T-helper 2 cell treated with Interferon-gamma antibody and Interleukin-4, amounts not matched to agents 5 μg/mL and 100 μg/mL, for 36 hours (primary cell): ENCODE measurements at regions not wholly inside any gene's neighbourhood (a gene's known extent, or its start where the extent isn't known, plus 50 kb on each side); places are given as distances from the start of the nearest gene placed in this dataset.

Experiments
- DNase-seq: peaks from one replicate; pipeline ENCODE4 v3.0.0; 2021; ENCODE audit warnings: low spot score
- H3K27ac Mint-ChIP-seq: one replicate; pipeline ENCODE4 v1.8.0; 2021; ENCODE audit warnings: mild to moderate bottlenecking, mixed read lengths
- H3K27me3 Mint-ChIP-seq: one replicate; pipeline ENCODE4 v1.8.0; 2021; ENCODE audit warnings: low read depth, mixed read lengths
- H3K36me3 Mint-ChIP-seq: one replicate; pipeline ENCODE4 v1.8.0; 2021; ENCODE audit warnings: low read depth, mixed read lengths
- H3K4me1 Mint-ChIP-seq: one replicate; pipeline ENCODE4 v1.8.0; 2021; ENCODE audit warnings: low read depth, mixed read lengths
- H3K4me3 Mint-ChIP-seq: one replicate; pipeline ENCODE4 v1.8.0; 2022; ENCODE audit warnings: mild to moderate bottlenecking, moderate library complexity, mixed read lengths
- H3K9me3 Mint-ChIP-seq: one replicate; pipeline ENCODE4 v1.8.0; 2021; ENCODE audit warnings: mixed read lengths

DNA sequence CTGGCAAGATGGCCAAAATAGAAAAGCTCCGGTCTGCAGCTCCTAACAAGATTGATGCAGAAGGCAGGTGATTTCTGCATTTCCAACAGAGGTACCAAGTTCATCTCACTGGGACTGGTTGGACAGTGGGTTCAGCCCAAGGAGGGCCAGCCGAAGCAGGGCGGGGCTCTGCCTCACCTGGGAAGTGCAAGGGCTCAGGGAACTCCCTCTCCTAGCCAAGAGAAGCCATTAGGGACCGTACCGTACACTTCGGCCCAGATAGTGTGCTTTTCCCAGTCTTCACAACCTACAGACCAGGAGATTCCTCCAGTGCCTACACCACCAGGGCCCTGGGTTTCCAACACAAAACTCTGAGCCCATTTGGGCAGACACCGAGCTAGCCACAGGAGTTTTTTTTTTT is 277.8 kb downstream of the SLCO4C1 start:
- Mint-ChIP-seq H3K4me3 (no peak overlapping the region), H3K27ac (no peak overlapping the region), H3K9me3 (no peaks in the 10 kb centered on the region), H3K4me1 (no peaks in the 10 kb centered on the region), H3K36me3 (no peaks in the 10 kb centered on the region), H3K27me3 (no peaks in the 10 kb centered on the region)
- no peak for DNase-seq

DNA sequence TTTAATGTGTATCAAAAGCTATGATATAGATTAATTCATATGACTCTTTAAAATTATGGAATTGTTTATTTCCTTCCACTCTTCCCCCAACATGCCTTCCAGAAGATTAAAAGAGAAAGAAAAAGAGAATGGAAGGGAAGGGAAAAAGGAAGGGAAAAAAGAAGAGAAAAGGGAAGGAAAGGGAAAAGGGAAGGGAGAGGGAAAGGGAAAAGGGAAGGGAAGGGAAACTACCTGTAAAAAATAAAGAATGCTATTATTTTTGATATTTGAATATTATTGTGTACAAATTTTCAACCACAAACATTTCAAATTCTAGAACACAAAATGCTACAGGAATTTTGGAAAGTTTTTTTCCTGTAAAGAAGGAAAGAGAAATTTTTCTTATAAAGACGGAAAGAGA is 281.7 kb downstream of the SLCO4C1 start:
- no peak overlapping the region for H3K27ac Mint-ChIP-seq

DNA sequence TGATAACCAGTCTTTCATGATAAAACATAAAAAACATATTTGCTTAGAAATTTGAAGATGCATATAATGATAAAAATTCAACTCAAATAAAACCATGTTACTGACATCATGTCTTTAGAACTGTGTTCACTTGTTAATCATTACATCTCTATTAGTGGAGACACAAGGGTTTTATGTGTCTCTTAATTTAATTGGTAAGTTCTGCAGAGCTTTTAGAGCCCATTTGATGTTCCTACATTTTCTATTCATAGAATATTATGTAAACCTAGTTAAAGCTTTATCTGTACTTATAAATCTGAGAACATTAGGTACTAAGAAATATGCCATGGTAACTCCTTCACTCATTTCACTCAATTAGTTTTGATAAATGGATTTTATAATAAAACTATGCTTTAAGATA is 285.4 kb downstream of the SLCO4C1 start:
- Mint-ChIP-seq H3K4me1 (no peaks in the 10 kb centered on the region), H3K9me3 (no peaks in the 10 kb centered on the region), H3K27me3 (no peaks in the 10 kb centered on the region), H3K27ac (no peak overlapping the region), H3K4me3 (no peak overlapping the region), H3K36me3 (no peaks in the 10 kb centered on the region)
- no peak for DNase-seq

More for the DNA sequence above, 281.7 kb downstream of the SLCO4C1 start:
- H3K9me3 Mint-ChIP-seq: no peaks in the 10 kb centered on the region
- H3K4me1 Mint-ChIP-seq: no peaks in the 10 kb centered on the region
- H3K27me3 Mint-ChIP-seq: no peaks in the 10 kb centered on the region
- no peaks in the 10 kb centered on the region for H3K36me3 Mint-ChIP-seq
- no peak for DNase-seq
- no peak overlapping the region for H3K4me3 Mint-ChIP-seq

- H3K27me3 Mint-ChIP-seq: no peaks in the 10 kb centered on the region
Measured at GRCh38 chr5:101997235-101997634, 298.8 kb downstream of the SLCO4C1 start.

GRCh38 chr5:101995585-101995984 is 300.5 kb downstream of the SLCO4C1 start:
- H3K27ac Mint-ChIP-seq: no peak overlapping the region
- no peaks in the 10 kb centered on the region for H3K4me1 Mint-ChIP-seq
- no peaks in the 10 kb centered on the region for H3K36me3 Mint-ChIP-seq
- no peak for DNase-seq
- no peaks in the 10 kb centered on the region for H3K9me3 Mint-ChIP-seq
- H3K27me3 Mint-ChIP-seq: no peaks in the 10 kb centered on the region
- H3K4me3 Mint-ChIP-seq: no peak overlapping the region

More at GRCh38 chr5:101997235-101997634, 298.8 kb downstream of the SLCO4C1 start:
- Mint-ChIP-seq H3K9me3 (no peaks in the 10 kb centered on the region), H3K4me1 (no peaks in the 10 kb centered on the region), H3K4me3 (no peak overlapping the region), H3K27ac (no peak overlapping the region), H3K36me3 (no peaks in the 10 kb centered on the region)
- DNase-seq: no peak

DNA sequence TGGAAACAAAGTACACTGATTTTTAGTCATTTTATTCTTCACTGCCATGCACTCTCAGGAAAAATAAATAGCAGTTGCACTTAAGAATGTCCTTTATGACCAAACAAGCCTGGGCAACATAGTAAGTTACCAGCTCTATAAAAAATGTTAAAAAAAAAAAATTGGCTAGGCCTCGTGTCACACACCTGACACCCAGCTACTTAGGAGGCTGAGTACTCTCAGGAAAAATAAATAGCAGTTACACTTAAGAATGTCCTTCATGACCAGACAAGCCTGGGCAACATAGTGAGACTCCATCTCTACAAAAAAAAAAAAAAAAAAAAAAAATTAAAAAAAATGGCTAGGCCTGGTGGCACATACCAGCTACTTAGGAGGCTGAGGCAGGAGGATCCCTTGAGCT is 304.6 kb downstream of the SLCO4C1 start:
- Mint-ChIP-seq H3K4me1 (no peaks in the 10 kb centered on the region), H3K4me3 (no peak overlapping the region), H3K36me3 (no peaks in the 10 kb centered on the region), H3K27me3 (no peaks in the 10 kb centered on the region), H3K27ac (no peak overlapping the region), H3K9me3 (no peaks in the 10 kb centered on the region)
- no peak for DNase-seq

DNA sequence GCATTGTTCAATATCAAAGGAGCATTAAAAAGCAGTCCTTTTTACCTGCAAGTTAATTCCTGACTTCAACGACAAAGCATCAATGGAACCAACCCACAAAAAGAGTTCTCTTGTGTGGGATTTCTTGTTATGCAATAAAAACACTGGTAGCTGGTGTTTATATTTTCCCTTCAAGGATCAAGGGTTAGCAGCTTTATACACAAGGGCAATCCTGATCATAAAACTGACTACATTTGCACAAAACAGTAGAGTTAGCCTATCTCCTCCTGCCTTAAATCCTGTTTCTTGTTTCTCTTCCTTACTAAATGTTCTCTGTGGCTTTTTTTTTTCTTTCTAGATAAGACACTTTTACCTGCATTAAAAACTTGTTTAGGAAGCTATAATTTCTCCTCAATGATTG is 306.4 kb downstream of the SLCO4C1 start:
- Mint-ChIP-seq H3K9me3 (no peaks in the 10 kb centered on the region), H3K4me3 (no peak overlapping the region), H3K27ac (no peak overlapping the region), H3K27me3 (no peaks in the 10 kb centered on the region), H3K4me1 (no peaks in the 10 kb centered on the region), H3K36me3 (no peaks in the 10 kb centered on the region)
- no peak for DNase-seq

GRCh38 chr5:101977729-101978345 is 318.2 kb downstream of the SLCO4C1 start:
- Mint-ChIP-seq H3K9me3 (no peaks in the 10 kb centered on the region), H3K36me3 (no peaks in the 10 kb centered on the region), H3K4me3 (no peak overlapping the region), H3K27ac (no peak overlapping the region), H3K27me3 (no peaks in the 10 kb centered on the region), H3K4me1 (no peaks in the 10 kb centered on the region)
- no peak for DNase-seq

GRCh38 chr5:101976933-101977332 is 319.2 kb downstream of the SLCO4C1 start:
- Mint-ChIP-seq H3K27me3 (no peaks in the 10 kb centered on the region), H3K27ac (no peak overlapping the region), H3K36me3 (no peaks in the 10 kb centered on the region), H3K4me3 (no peak overlapping the region), H3K4me1 (no peaks in the 10 kb centered on the region), H3K9me3 (no peaks in the 10 kb centered on the region)
- DNase-seq: no peak

DNA sequence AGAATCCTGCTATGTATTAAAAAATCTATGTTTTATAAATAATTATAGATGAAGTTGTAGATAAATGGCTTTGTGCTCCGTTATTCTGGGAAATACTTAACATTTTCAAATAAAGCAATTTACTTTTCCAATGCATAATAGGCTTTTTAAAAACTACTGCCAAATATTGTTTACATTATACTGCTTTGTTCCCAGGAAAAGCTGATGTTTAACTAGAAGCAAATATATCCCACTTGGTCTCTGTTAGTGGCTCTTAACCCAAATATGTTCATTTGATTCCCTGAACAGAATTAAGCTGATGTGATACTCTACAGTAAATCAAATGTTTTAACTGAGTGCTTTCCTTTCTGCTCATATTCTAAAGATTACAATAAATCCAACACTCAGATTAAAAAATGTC is 326.3 kb downstream of the SLCO4C1 start:
- Mint-ChIP-seq H3K9me3 (no peaks in the 10 kb centered on the region), H3K4me3 (no peak overlapping the region), H3K27me3 (no peaks in the 10 kb centered on the region), H3K4me1 (no peaks in the 10 kb centered on the region), H3K27ac (no peak overlapping the region), H3K36me3 (no peaks in the 10 kb centered on the region)
- DNase-seq: no peak

DNA sequence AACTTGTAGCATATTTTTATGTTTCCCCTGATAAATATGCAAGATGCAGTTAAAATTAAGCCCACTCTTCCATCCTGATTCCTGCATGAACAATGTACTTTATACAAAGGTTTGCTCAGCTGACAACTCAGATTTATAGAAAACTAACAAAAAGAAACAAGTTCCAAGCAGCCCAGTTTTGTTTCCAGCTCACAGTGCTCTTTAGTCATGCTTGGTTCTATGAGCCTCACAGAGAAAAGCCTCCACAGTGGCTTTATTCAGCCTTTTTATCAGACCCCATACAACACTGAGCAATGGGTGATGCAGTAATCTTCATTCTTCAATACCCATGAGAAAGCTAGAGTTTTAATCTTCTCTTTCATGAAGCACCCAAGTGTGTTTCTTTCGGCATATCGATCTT is 329.6 kb downstream of the SLCO4C1 start:
- no peak for DNase-seq

DNA sequence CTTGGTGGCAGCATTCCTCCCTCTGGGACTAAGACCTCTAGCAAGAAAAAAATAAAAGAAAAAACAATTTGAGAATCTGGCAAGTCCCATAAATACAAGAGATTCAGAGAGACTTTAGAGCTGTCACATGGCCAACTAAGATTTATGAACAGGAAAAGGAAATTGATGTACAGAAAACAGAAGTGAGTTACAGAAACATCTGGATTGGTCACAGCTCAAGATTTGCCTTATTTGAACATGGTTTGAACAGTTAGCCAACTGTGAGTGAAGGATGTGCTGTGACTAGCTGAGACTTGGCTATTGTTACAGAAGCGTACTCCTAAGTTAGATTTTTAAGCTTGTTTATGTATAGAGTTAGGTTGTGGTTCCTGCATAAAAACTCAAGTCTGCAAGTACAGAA is 340.2 kb downstream of the SLCO4C1 start:
- Mint-ChIP-seq H3K4me3 (no peak overlapping the region), H3K4me1 (no peaks in the 10 kb centered on the region), H3K36me3 (no peaks in the 10 kb centered on the region), H3K27me3 (no peaks in the 10 kb centered on the region), H3K9me3 (no peaks in the 10 kb centered on the region), H3K27ac (no peak overlapping the region)
- no peak for DNase-seq

More for the DNA sequence above, 329.6 kb downstream of the SLCO4C1 start:
- no peak overlapping the region for H3K27ac Mint-ChIP-seq
- no peak overlapping the region for H3K4me3 Mint-ChIP-seq
- H3K36me3 Mint-ChIP-seq: no peaks in the 10 kb centered on the region
- no peaks in the 10 kb centered on the region for H3K4me1 Mint-ChIP-seq
- no peaks in the 10 kb centered on the region for H3K9me3 Mint-ChIP-seq
- H3K27me3 Mint-ChIP-seq: no peaks in the 10 kb centered on the region

DNA sequence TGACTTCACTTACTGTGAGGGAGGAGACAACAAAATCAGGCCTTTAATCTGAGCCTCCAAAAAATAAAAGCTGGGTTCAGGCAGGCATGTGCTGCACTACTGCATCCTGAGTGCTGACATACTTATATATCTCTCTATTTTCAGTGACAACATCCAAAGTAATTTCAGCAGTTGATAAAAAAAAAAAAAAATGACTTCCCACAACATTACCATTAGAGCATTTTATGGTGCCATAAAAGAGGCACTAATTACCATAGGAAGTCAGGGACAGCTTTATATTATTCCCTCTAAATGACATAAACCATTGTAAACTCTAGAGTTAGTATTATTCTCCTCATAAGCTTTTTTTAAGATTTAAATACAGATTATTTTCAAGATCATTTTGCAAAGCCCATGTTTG is 346.1 kb downstream of the SLCO4C1 start:
- Mint-ChIP-seq H3K27me3 (no peaks in the 10 kb centered on the region), H3K9me3 (no peaks in the 10 kb centered on the region), H3K36me3 (no peaks in the 10 kb centered on the region), H3K4me3 (no peak overlapping the region), H3K27ac (no peak overlapping the region), H3K4me1 (no peaks in the 10 kb centered on the region)
- DNase-seq: no peak

DNA sequence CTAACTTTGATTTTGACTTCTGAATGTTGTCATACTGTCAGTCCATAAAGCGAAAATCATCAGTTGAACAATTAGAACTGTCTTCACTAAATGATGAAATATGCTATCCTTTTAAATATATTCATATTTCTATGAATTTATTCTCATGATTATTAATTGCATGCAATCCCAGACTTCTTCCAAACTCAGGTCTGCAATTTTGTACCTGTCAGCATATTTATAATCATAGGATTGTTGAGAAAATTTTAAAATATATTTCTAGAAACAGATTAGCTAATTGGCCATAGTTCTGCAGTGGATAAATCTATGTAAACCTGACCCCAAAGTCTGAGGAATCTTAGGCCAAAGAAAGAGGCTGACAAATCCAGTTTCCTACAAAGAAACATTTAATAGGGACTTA is 347.5 kb downstream of the SLCO4C1 start:
- Mint-ChIP-seq H3K27ac (no peak overlapping the region), H3K27me3 (no peaks in the 10 kb centered on the region), H3K4me1 (peaks cover 3% of the 10 kb centered on the region), H3K4me3 (no peak overlapping the region), H3K9me3 (no peaks in the 10 kb centered on the region), H3K36me3 (no peaks in the 10 kb centered on the region)
- no peak for DNase-seq

GRCh38 chr5:101943784-101944183 is 352.3 kb downstream of the SLCO4C1 start:
- no peak for DNase-seq
- Mint-ChIP-seq H3K4me3 (no peak overlapping the region), H3K9me3 (no peaks in the 10 kb centered on the region), H3K36me3 (no peaks in the 10 kb centered on the region), H3K27ac (no peak overlapping the region), H3K4me1 (peaks cover 4% of the 10 kb centered on the region), H3K27me3 (no peaks in the 10 kb centered on the region)
